Thyroid gland (tissue), 4 donors: ENCODE measurements at regions not wholly inside any gene's neighbourhood (a gene's known extent, or its start where the extent isn't known, plus 50 kb on each side); places are given as distances from the start of the nearest gene placed in this dataset.

ENCODE experiments used
- DNase-seq, 2 donors: peaks; one replicate each; pipeline ENCODE4 v3.0.0-alpha.2; 2019
- H3K27ac ChIP-seq, 3 donors: fragments of 200-600 bp; sonication (generic); 1 replicate in 2 of 3; 2 replicates in 1 of 3; pipeline ENCODE4 v1.5.1; 2016 to 2019; ENCODE audit warnings: mild to moderate bottlenecking in 1 of 3, moderate library complexity in 1 of 3
- H3K27me3 ChIP-seq: fragments of 200-600 bp; sonication (generic); one replicate; pipeline ENCODE4 v1.5.1; 2019
- H3K36me3 ChIP-seq, 2 donors: fragments of 200-600 bp; sonication (generic); one replicate each; pipeline ENCODE4 v1.5.1; 2016 to 2019
- H3K4me1 ChIP-seq, 2 donors: fragments of 200-600 bp; sonication (generic); one replicate each; pipeline ENCODE4 v1.5.1; 2017 to 2019
- H3K4me3 ChIP-seq, 3 donors: fragments of 200-600 bp; sonication (generic); replicated peaks in 1 of 3; 1 replicate in 2 of 3; 2 replicates in 1 of 3; pipeline ENCODE4 v1.5.1; 2016; ENCODE audit warnings: mild to moderate bottlenecking in 1 of 3
- H3K9me3 ChIP-seq: fragments of 200-600 bp; sonication (generic); one replicate; pipeline ENCODE4 v1.5.1; 2017
- CTCF ChIP-seq, 6 experiments: fragments of 200-600 bp in 3 of 6; fragments of 450-650 bp in 3 of 6; sonication (generic) in 3 of 6; IDR thresholded peaks; one replicate each; pipeline ENCODE4 v1.5.1; 2016 to 2019; ENCODE audit warnings: antibody characterized with exemption in 6 of 6, mild to moderate bottlenecking in 2 of 6, inconsistent platforms in 1 of 6, moderate library complexity in 1 of 6
- POLR2A ChIP-seq, 2 donors: fragments of 450-650 bp; IDR thresholded peaks; one replicate each; pipeline ENCODE4 v1.6.1; 2017; ENCODE audit warnings: antibody characterized with exemption in 2 of 2, mild to moderate bottlenecking in 2 of 2, moderate library complexity in 1 of 2
- WGBS, 2 donors: methylation state at CpG; one replicate each; pipeline ENCODE4 v1.1.5; 2017; 5-methylcytosine and 5-hydroxymethylcytosine counted together
- intact Hi-C: fragments of 100-400 bp; cut with DNase I; formaldehyde crosslinking; loops from one replicate; pipeline ENCODE4 v1.15.1; 2023

DNA sequence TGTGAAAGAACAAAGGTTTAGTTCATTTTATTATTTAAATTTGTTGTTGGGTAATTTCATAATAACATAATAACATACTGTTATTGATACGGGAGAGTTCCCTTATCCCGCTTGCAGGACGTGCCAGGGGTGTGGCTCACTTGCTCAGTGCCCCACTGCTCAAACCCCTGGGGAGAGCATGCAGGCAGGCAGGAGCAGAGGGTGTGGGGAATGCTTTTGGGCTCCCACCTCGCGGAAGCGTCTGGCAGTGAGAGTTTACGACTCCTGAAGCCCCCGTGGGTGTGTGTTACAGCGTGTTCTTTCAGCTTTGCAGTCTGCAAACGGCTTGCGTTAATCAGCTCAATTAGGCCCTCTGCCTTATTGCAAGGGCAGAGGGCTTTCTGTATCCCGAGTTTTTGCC is 675.9 kb downstream of the SEMA5A start:
- Histone ChIP-seq H3K27ac (no peak overlapping the region), H3K27me3 (no peaks in the 10 kb centered on the region), H3K4me1 (no peaks in the 10 kb centered on the region), H3K36me3 (no peaks in the 10 kb centered on the region), H3K9me3 (no peaks in the 10 kb centered on the region), H3K4me3 (no peak overlapping the region)
- DNase-seq = no peak
- WGBS, 2 donors = 72 to 77% methylated on average over 12 of the region's 12 CpGs
- TF ChIP-seq CTCF (IDR thresholded peaks at IDR 0.05) = no peak
- no peak for TF ChIP-seq POLR2A (IDR thresholded peaks at IDR 0.05)
- intact Hi-C loops = no loop called here

GRCh38 chr5:8870349-8870958 is 675.4 kb downstream of the SEMA5A start:
- no peak overlapping the region for H3K27ac ChIP-seq
- DNase-seq = no peak
- H3K4me3 ChIP-seq = no peak overlapping the region
- intact Hi-C loops = no loop called here
- H3K27me3 ChIP-seq = no peaks in the 10 kb centered on the region
- no peaks in the 10 kb centered on the region for H3K4me1 ChIP-seq
- H3K36me3 ChIP-seq = no peaks in the 10 kb centered on the region
- no peaks in the 10 kb centered on the region for H3K9me3 ChIP-seq
- TF ChIP-seq POLR2A (IDR thresholded peaks at IDR 0.05) (no peak), CTCF (IDR thresholded peaks at IDR 0.05) (no peak)
- 79 to 81% methylated on average over 20 of the region's 20 CpGs for WGBS, 2 donors

DNA sequence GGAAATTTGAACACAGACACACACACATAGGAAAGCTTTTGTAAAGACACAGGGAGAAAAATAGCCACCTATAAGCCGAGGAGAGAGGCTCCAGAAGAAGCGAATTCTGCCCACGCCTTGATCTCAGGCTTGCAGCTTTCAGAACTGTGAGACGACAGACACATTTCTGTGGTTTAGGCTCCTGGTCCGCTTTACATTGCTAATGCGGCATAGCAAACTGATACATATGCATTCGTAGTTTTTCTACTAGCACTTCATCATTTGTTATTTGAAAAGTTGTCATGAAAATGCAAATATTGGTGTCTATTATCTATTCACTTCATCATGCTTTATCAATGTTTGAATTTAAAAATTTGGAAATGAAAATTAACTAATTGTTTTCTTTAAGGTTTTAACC is 674.9 kb downstream of the SEMA5A start:
- Histone ChIP-seq H3K27me3 (no peaks in the 10 kb centered on the region), H3K27ac (no peak overlapping the region), H3K4me3 (no peak overlapping the region), H3K36me3 (no peaks in the 10 kb centered on the region), H3K4me1 (no peaks in the 10 kb centered on the region), H3K9me3 (no peaks in the 10 kb centered on the region)
- 75 to 84% methylated on average over 7 of the region's 7 CpGs for WGBS, 2 donors
- TF ChIP-seq POLR2A (IDR thresholded peaks at IDR 0.05) (no peak), CTCF (IDR thresholded peaks at IDR 0.05) (no peak)
- intact Hi-C loops = no loop called here
- no peak for DNase-seq

GRCh38 chr5:8871446-8871845 is 674.4 kb downstream of the SEMA5A start:
- intact Hi-C loops = no loop called here
- Histone ChIP-seq H3K27ac (no peak overlapping the region), H3K9me3 (no peaks in the 10 kb centered on the region), H3K4me3 (no peak overlapping the region), H3K27me3 (no peaks in the 10 kb centered on the region), H3K4me1 (no peaks in the 10 kb centered on the region), H3K36me3 (no peaks in the 10 kb centered on the region)
- no peak for DNase-seq
- TF ChIP-seq CTCF (IDR thresholded peaks at IDR 0.05) (no peak), POLR2A (IDR thresholded peaks at IDR 0.05) (no peak)
- WGBS, 2 donors = 86 to 90% methylated on average over 2 of the region's 2 CpGs

- H3K36me3 ChIP-seq = no peaks in the 10 kb centered on the region
- intact Hi-C loops = no loop called here
- no peak for TF ChIP-seq POLR2A (IDR thresholded peaks at IDR 0.05)
- no peak for TF ChIP-seq CTCF (IDR thresholded peaks at IDR 0.05)
- no peaks in the 10 kb centered on the region for H3K9me3 ChIP-seq
- WGBS, 2 donors = 66 to 85% methylated on average over 2 of the region's 2 CpGs
- no peaks in the 10 kb centered on the region for H3K27me3 ChIP-seq
- H3K4me3 ChIP-seq = no peak overlapping the region
- H3K4me1 ChIP-seq = no peaks in the 10 kb centered on the region
- H3K27ac ChIP-seq = no peak overlapping the region
- no peak for DNase-seq
These were observed 670.2 kb downstream of the SEMA5A start for GRCh38 chr5:8875722-8876121.
